CD14-positive monocyte (primary cell): ENCODE measurements at regions not wholly inside any gene's neighbourhood (a gene's known extent, or its start where the extent isn't known, plus 50 kb on each side); places are given as distances from the start of the nearest gene placed in this dataset.

ENCODE experiments used
- DNase-seq, 3 donors: peaks; one replicate each; pipeline ENCODE4 v3.0.0-alpha.2; 2011 to 2022
- H2AFZ ChIP-seq: 2 replicates; pipeline ENCODE4 v1.6.0; 2012; ENCODE audit warnings: mild to moderate bottlenecking, low read depth, low read length, inconsistent platforms; ENCODE audit not compliant: insufficient read depth, poor library complexity, severe bottlenecking
- H3K27ac ChIP-seq, 2 donors: 1 replicate in 1 of 2; 2 replicates in 1 of 2; pipeline ENCODE4 v1.5.1; 2012 to 2013; ENCODE audit warnings: low read length in 2 of 2, control low read depth in 1 of 2, inconsistent platforms in 1 of 2, low read depth in 1 of 2, mild to moderate bottlenecking in 1 of 2
- H3K27me3 ChIP-seq, 2 donors: one replicate each; pipeline versions ENCODE4 v1.6.0 to v1.6.1; 2011 to 2013; ENCODE audit warnings: low read length in 2 of 2; ENCODE audit not compliant: control insufficient read depth in 2 of 2, insufficient read depth in 2 of 2
- H3K36me3 ChIP-seq, 2 donors: replicated peaks in 1 of 2; 1 replicate in 1 of 2; 2 replicates in 1 of 2; pipeline versions ENCODE4 v1.5.1 to v1.6.1; 2012 to 2013; ENCODE audit warnings: low read length in 2 of 2, control low read depth in 1 of 2, inconsistent platforms in 1 of 2, mild to moderate bottlenecking in 1 of 2; ENCODE audit not compliant: insufficient read depth in 2 of 2, control insufficient read depth in 1 of 2
- H3K4me1 ChIP-seq, 2 donors: 1 replicate in 1 of 2; 2 replicates in 1 of 2; pipeline versions ENCODE4 v1.5.1 to v1.6.1; 2012 to 2013; ENCODE audit warnings: low read length in 2 of 2, control low read depth in 1 of 2, inconsistent platforms in 1 of 2, mild to moderate bottlenecking in 1 of 2, moderate library complexity in 1 of 2; ENCODE audit not compliant: insufficient read depth in 2 of 2, control insufficient read depth in 1 of 2
- H3K4me2 ChIP-seq: replicated peaks from 2 replicates; pipeline ENCODE3; 2012; ENCODE audit warnings: low read length, moderate library complexity, mild to moderate bottlenecking; ENCODE audit not compliant: poor library complexity, severe bottlenecking; ENCODE audit errors: extremely low read depth
- H3K4me3 ChIP-seq, 3 experiments: fragments of 200-600 bp in 1 of 3; sonication (generic) in 1 of 3; replicated peaks in 1 of 3; 1 replicate in 2 of 3; 2 replicates in 1 of 3; pipeline ENCODE4 v1.5.1; 2011 to 2013; ENCODE audit warnings: low read length in 3 of 3, mild to moderate bottlenecking in 3 of 3, control low read depth in 2 of 3, low read depth in 2 of 3, inconsistent platforms in 1 of 3, moderate library complexity in 1 of 3
- H3K79me2 ChIP-seq: 2 replicates; pipeline ENCODE4 v1.6.0; 2012; ENCODE audit warnings: mild to moderate bottlenecking, control low read depth, inconsistent platforms, low read length, moderate library complexity; ENCODE audit not compliant: insufficient read depth
- H3K9ac ChIP-seq: 2 replicates; pipeline ENCODE4 v1.6.0; 2017; ENCODE audit warnings: low read length, mild to moderate bottlenecking; ENCODE audit not compliant: insufficient read depth, poor library complexity, severe bottlenecking
- H3K9me3 ChIP-seq, 2 donors: replicated peaks in 1 of 2; 1 replicate in 1 of 2; 2 replicates in 1 of 2; pipeline versions ENCODE4 v1.5.1 to v1.6.1; 2012 to 2013; ENCODE audit warnings: low read length in 2 of 2, control low read depth in 1 of 2; ENCODE audit not compliant: control insufficient read depth in 1 of 2, insufficient read depth in 1 of 2
- H4K20me1 ChIP-seq: 2 replicates; pipeline ENCODE4 v1.6.0; 2012; ENCODE audit warnings: mild to moderate bottlenecking, low read length, control low read depth, moderate library complexity; ENCODE audit not compliant: insufficient read depth
- H3K27ac Mint-ChIP-seq, 7 donors: one replicate each; pipeline ENCODE4 v1.8.0; 2020; ENCODE audit warnings: mild to moderate bottlenecking in 7 of 7, mixed read lengths in 7 of 7, moderate library complexity in 6 of 7, inconsistent platforms in 2 of 7
- H3K27me3 Mint-ChIP-seq, 3 donors: one replicate each; pipeline ENCODE4 v1.8.0; 2021 to 2022; ENCODE audit warnings: low read depth in 3 of 3, mild to moderate bottlenecking in 3 of 3, mixed read lengths in 3 of 3, moderate library complexity in 3 of 3, inconsistent platforms in 1 of 3
- H3K36me3 Mint-ChIP-seq, 2 donors: one replicate each; pipeline ENCODE4 v1.8.0; 2020; ENCODE audit warnings: mixed read lengths in 2 of 2, inconsistent platforms in 1 of 2, mild to moderate bottlenecking in 1 of 2
- H3K4me1 Mint-ChIP-seq: one replicate; pipeline ENCODE4 v1.8.0; 2020; ENCODE audit warnings: mild to moderate bottlenecking, mixed read lengths
- H3K4me3 Mint-ChIP-seq, 2 donors: one replicate each; pipeline ENCODE4 v1.8.0; 2020; ENCODE audit warnings: mild to moderate bottlenecking in 2 of 2, mixed read lengths in 2 of 2, moderate library complexity in 1 of 2
- H3K9me3 Mint-ChIP-seq, 7 donors: one replicate each; pipeline ENCODE4 v1.8.0; 2020 to 2022; ENCODE audit warnings: mixed read lengths in 7 of 7, mild to moderate bottlenecking in 6 of 7, moderate library complexity in 6 of 7, inconsistent platforms in 2 of 7
- WGBS: methylation state at CpG from one replicate; pipeline ENCODE4 v1.1.5; 2013; ENCODE audit warnings: missing lambda C conversion rate; ENCODE audit not compliant: insufficient coverage; 5-methylcytosine and 5-hydroxymethylcytosine counted together
- intact Hi-C, 2 donors: fragments of 100-400 bp; cut with micrococcal nuclease; formaldehyde crosslinking; loops; one replicate each; pipeline versions ENCODE4 v1.15.0 to v1.15.1; 2023
- TF ChIP-seq, protein P1 (sequence below): fragments of 200-600 bp; IDR thresholded peaks from one replicate; pipeline ENCODE4 v1.8.0; 2022; ENCODE audit warnings: antibody characterized with exemption, mild to moderate bottlenecking

DNA sequence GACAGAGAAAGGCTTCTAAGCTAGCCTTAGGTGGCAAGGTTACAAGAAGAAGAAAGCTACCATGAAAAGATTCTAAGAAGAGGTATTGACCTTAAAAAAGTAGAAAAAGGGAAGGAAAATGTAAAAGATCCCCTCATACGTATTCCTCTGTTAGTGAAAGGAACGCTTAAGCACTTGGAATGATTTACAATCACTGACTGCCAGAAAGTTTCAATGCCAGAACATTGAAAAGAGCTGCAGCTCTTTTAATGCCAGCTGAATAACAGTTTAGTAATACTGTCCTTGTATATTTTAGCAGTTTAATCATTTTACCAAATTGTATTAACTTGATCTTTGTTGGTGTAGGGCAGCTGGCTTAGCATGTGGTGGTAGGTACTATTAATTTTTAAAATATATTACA, 650.7 kb downstream of the FAM181B start:
- Mint-ChIP-seq H3K9me3 (peaks cover 0 to 2% (median 0%) of the 10 kb centered on the region in 7 donors), H3K27me3 (peaks cover 0 to 1% (median 1%) of the 10 kb centered on the region in 3 donors), H3K4me1 (no peaks in the 10 kb centered on the region), H3K27ac (no peak overlapping the region), H3K4me3 (no peak overlapping the region), H3K36me3 (no peaks in the 10 kb centered on the region)
- intact Hi-C loops, result no loop called here
- no CpG with 5 or more reads among the region's 2 CpGs for WGBS
- Histone ChIP-seq H3K79me2 (no peaks in the 10 kb centered on the region), H3K4me3 (no peak overlapping the region), H2AFZ (no peak overlapping the region), H3K4me2 (no peak overlapping the region), H3K9me3 (no peaks in the 10 kb centered on the region), H3K9ac (no peak overlapping the region), H4K20me1 (no peaks in the 10 kb centered on the region), H3K27ac (no peak overlapping the region), H3K4me1 (no peaks in the 10 kb centered on the region), H3K36me3 (no peaks in the 10 kb centered on the region), H3K27me3 (no peaks in the 10 kb centered on the region)
- DNase-seq, result no peak
- TF ChIP-seq, protein P1, sequence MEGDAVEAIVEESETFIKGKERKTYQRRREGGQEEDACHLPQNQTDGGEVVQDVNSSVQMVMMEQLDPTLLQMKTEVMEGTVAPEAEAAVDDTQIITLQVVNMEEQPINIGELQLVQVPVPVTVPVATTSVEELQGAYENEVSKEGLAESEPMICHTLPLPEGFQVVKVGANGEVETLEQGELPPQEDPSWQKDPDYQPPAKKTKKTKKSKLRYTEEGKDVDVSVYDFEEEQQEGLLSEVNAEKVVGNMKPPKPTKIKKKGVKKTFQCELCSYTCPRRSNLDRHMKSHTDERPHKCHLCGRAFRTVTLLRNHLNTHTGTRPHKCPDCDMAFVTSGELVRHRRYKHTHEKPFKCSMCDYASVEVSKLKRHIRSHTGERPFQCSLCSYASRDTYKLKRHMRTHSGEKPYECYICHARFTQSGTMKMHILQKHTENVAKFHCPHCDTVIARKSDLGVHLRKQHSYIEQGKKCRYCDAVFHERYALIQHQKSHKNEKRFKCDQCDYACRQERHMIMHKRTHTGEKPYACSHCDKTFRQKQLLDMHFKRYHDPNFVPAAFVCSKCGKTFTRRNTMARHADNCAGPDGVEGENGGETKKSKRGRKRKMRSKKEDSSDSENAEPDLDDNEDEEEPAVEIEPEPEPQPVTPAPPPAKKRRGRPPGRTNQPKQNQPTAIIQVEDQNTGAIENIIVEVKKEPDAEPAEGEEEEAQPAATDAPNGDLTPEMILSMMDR, result no peak

GRCh38 chr11:82080160-82080559, 653.5 kb downstream of the FAM181B start:
- Histone ChIP-seq H3K4me3 (no peak overlapping the region), H2AFZ (no peak overlapping the region), H3K4me2 (no peak overlapping the region), H3K4me1 (no peaks in the 10 kb centered on the region), H3K79me2 (no peaks in the 10 kb centered on the region), H4K20me1 (no peaks in the 10 kb centered on the region), H3K27me3 (no peaks in the 10 kb centered on the region), H3K27ac (no peak overlapping the region), H3K9me3 (no peaks in the 10 kb centered on the region), H3K36me3 (no peaks in the 10 kb centered on the region), H3K9ac (no peak overlapping the region)
- DNase-seq, result no peak
- Mint-ChIP-seq H3K4me1 (no peaks in the 10 kb centered on the region), H3K36me3 (no peaks in the 10 kb centered on the region), H3K27ac (no peak overlapping the region), H3K27me3 (peaks cover 0 to 1% (median 1%) of the 10 kb centered on the region in 3 donors), H3K9me3 (no peaks in the 10 kb centered on the region), H3K4me3 (no peak overlapping the region)
- intact Hi-C loops, result no loop called here
- WGBS, result 100% methylated on average over 1 of the region's 2 CpGs
- TF ChIP-seq, protein P1, result no peak
